ENCODE measurements at regions not wholly inside any gene's neighbourhood (a gene's known extent, or its start where the extent isn't known, plus 50 kb on each side); places are given as distances from the start of the nearest gene placed in this dataset.

DNA sequence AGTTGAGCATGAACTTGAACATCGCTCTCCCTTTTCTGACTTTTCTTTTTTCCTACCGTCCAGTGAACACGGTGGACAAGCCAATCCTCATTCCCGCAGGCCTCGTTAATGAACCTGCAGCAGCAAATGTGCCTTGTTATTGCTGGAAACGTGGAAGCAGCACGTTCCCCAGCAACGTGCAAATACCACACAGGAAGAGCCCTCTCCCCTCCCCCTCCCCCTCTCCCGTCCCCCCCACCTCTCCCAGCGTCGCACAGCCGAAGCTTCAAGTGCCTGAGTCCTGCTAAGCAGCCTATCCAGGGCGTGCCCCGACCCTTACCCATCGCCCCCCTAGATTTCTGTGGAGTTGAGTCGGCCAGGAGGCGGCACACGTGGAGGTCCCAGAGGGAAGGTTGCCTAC is 219.9 kb downstream of the BCOR start:
- H3K36me3 ChIP-seq (ENCODE audit: control insufficient read depth in 4 of 4, insufficient read depth in 3 of 4, low read depth in 1 of 4, low read length in 3 of 4), result no peaks in the 10 kb centered on the region
- peaks cover 0 to 2% (median 0%) of the 10 kb centered on the region in 4 donors for H3K9me3 ChIP-seq (ENCODE audit: control insufficient read depth in 4 of 4, low read length in 3 of 4)
- no peak overlapping the region for H3K9ac ChIP-seq (ENCODE audit: low read depth in 1 of 2, low read length in 2 of 2)
- no peaks in the 10 kb centered on the region for H3K27me3 ChIP-seq (ENCODE audit: control insufficient read depth in 4 of 4, insufficient read depth in 4 of 4, low read length in 3 of 4)
- no peaks in the 10 kb centered on the region for H3K4me1 ChIP-seq (ENCODE audit: control insufficient read depth in 4 of 4, insufficient read depth in 4 of 4, low read length in 3 of 4)
- TF ChIP-seq NR2F2 (IDR thresholded peaks at IDR 0.05), result no peak
- TF ChIP-seq RAD21 (IDR thresholded peaks at IDR 0.05), result no peak
- no peak for TF ChIP-seq JUND (IDR thresholded peaks at IDR 0.05)
- no peak for TF ChIP-seq GABPA (IDR thresholded peaks at IDR 0.05 in 1 of 2, conservative IDR thresholded peaks at IDR 0.05 in 1 of 2)
- TF ChIP-seq, protein P1, sequence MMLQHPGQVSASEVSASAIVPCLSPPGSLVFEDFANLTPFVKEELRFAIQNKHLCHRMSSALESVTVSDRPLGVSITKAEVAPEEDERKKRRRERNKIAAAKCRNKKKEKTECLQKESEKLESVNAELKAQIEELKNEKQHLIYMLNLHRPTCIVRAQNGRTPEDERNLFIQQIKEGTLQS (IDR thresholded peaks at IDR 0.05), result no peak
- no peak for TF ChIP-seq HNF4G (IDR thresholded peaks at IDR 0.05)
- TF ChIP-seq, protein P2, sequence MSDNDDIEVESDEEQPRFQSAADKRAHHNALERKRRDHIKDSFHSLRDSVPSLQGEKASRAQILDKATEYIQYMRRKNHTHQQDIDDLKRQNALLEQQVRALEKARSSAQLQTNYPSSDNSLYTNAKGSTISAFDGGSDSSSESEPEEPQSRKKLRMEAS (IDR thresholded peaks at IDR 0.05), result no peak
- TF ChIP-seq, protein P3, sequence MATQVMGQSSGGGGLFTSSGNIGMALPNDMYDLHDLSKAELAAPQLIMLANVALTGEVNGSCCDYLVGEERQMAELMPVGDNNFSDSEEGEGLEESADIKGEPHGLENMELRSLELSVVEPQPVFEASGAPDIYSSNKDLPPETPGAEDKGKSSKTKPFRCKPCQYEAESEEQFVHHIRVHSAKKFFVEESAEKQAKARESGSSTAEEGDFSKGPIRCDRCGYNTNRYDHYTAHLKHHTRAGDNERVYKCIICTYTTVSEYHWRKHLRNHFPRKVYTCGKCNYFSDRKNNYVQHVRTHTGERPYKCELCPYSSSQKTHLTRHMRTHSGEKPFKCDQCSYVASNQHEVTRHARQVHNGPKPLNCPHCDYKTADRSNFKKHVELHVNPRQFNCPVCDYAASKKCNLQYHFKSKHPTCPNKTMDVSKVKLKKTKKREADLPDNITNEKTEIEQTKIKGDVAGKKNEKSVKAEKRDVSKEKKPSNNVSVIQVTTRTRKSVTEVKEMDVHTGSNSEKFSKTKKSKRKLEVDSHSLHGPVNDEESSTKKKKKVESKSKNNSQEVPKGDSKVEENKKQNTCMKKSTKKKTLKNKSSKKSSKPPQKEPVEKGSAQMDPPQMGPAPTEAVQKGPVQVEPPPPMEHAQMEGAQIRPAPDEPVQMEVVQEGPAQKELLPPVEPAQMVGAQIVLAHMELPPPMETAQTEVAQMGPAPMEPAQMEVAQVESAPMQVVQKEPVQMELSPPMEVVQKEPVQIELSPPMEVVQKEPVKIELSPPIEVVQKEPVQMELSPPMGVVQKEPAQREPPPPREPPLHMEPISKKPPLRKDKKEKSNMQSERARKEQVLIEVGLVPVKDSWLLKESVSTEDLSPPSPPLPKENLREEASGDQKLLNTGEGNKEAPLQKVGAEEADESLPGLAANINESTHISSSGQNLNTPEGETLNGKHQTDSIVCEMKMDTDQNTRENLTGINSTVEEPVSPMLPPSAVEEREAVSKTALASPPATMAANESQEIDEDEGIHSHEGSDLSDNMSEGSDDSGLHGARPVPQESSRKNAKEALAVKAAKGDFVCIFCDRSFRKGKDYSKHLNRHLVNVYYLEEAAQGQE (IDR thresholded peaks at IDR 0.05), result no peak
- no peak for TF ChIP-seq HNF4A (conservative IDR thresholded peaks at IDR 0.05)
- TF ChIP-seq YY1 (IDR thresholded peaks at IDR 0.05), result no peak
- TF ChIP-seq, protein P4, sequence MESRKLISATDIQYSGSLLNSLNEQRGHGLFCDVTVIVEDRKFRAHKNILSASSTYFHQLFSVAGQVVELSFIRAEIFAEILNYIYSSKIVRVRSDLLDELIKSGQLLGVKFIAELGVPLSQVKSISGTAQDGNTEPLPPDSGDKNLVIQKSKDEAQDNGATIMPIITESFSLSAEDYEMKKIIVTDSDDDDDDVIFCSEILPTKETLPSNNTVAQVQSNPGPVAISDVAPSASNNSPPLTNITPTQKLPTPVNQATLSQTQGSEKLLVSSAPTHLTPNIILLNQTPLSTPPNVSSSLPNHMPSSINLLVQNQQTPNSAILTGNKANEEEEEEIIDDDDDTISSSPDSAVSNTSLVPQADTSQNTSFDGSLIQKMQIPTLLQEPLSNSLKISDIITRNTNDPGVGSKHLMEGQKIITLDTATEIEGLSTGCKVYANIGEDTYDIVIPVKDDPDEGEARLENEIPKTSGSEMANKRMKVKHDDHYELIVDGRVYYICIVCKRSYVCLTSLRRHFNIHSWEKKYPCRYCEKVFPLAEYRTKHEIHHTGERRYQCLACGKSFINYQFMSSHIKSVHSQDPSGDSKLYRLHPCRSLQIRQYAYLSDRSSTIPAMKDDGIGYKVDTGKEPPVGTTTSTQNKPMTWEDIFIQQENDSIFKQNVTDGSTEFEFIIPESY (IDR thresholded peaks at IDR 0.05), result no peak
- no peak for TF ChIP-seq RXRA (IDR thresholded peaks at IDR 0.05)
- no peak for TF ChIP-seq EGR1 (IDR thresholded peaks at IDR 0.05; ENCODE audit: low read depth in 2 of 2)
- no peak for TF ChIP-seq FOXA1 (IDR thresholded peaks at IDR 0.05)
- no peak for TF ChIP-seq FOXA2 (IDR thresholded peaks at IDR 0.05)
- TF ChIP-seq, protein P5, sequence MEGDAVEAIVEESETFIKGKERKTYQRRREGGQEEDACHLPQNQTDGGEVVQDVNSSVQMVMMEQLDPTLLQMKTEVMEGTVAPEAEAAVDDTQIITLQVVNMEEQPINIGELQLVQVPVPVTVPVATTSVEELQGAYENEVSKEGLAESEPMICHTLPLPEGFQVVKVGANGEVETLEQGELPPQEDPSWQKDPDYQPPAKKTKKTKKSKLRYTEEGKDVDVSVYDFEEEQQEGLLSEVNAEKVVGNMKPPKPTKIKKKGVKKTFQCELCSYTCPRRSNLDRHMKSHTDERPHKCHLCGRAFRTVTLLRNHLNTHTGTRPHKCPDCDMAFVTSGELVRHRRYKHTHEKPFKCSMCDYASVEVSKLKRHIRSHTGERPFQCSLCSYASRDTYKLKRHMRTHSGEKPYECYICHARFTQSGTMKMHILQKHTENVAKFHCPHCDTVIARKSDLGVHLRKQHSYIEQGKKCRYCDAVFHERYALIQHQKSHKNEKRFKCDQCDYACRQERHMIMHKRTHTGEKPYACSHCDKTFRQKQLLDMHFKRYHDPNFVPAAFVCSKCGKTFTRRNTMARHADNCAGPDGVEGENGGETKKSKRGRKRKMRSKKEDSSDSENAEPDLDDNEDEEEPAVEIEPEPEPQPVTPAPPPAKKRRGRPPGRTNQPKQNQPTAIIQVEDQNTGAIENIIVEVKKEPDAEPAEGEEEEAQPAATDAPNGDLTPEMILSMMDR (IDR thresholded peaks at IDR 0.05; ENCODE audit: low read depth, low read length, missing input control), result no peak
- no peak for TF ChIP-seq TAF1 (conservative IDR thresholded peaks at IDR 0.05)
- TF ChIP-seq SP1 (IDR thresholded peaks at IDR 0.05), result no peak
- no peak for DNase-seq (ENCODE audit: low spot score)
- H3K4me3 ChIP-seq (ENCODE audit: low read depth in 1 of 3, low read length in 3 of 3), result no peak overlapping the region
- 67% methylated on average over 18 of the region's 18 CpGs for WGBS
- no peak overlapping the region for H3K27ac ChIP-seq (ENCODE audit: low read depth in 1 of 2, low read length in 2 of 2)
